ENCODE measurements at regions not wholly inside any gene's neighbourhood (a gene's known extent, or its start where the extent isn't known, plus 50 kb on each side); places are given as distances from the start of the nearest gene placed in this dataset.

DNA sequence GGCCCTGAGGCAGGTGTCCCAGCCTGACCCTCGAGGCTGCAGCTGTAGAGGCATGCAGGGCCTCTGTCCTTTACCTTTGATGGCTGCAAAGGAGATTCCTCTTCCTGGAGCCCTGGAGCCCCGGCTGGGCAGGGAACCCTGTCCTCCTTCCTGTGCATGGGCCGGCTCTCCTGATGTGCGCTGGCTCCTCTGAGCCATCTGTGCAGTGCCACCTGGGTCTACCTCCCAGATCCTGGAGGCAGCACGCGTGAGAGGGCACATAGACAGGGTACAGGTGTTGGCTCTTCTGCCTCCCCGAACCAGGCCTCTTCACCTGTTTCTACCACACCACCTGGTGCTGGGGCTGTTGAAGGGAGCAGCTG is 115.1 kb downstream of the BEGAIN start:
- in situ Hi-C loops (cut with HindIII; ENCODE audit: low pct_unique_long_range_greater_than_20kb, low sequenced_read_pairs), result no loop called here
- DNase-seq (ENCODE audit: low read depth), result no peak

DNA sequence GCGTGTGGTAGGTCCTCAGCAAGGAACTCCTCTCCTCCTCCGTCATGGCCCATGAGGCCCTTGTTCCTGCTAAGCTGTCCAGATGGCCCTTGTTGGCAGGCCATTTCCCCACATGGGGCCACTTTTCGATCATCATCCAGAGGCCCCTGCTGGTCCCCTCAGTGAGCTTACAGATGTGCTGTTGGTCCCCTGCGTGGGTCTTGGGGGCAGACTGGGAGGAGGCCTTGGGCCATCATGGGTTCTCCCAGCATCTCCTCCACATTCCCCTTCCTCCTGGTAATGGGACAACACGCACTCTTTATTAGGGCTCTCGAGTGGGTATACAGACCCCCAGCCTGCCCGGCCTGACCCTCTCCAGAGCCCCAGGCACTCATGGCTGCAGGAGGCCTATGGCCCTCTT is 114.7 kb downstream of the BEGAIN start:
- in situ Hi-C loops (cut with HindIII; ENCODE audit: low pct_unique_long_range_greater_than_20kb, low sequenced_read_pairs), result no loop called here
- no peak for DNase-seq (ENCODE audit: low read depth)

DNA sequence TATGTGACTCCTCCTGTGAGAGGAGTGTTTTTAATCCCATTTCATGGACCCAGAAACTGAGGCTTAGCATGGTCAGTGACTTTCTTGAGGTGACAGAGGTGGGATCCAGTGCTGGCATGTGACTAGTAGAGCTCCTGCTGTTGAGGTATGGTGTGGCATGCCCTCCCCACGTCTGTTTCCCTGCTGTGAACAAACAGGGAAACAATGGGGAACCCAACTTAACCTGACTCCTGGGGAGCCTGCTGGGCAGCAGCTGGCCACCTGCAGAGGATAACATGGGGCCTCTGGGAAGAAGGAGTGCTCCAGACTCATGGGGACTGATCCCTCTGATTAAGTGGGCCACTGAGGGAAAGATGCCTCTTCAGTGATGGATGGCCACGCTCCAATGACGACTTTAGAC is 114.0 kb downstream of the BEGAIN start:
- in situ Hi-C loops (cut with HindIII; ENCODE audit: low pct_unique_long_range_greater_than_20kb, low sequenced_read_pairs), result no loop called here
- no peak for DNase-seq (ENCODE audit: low read depth)

DNA sequence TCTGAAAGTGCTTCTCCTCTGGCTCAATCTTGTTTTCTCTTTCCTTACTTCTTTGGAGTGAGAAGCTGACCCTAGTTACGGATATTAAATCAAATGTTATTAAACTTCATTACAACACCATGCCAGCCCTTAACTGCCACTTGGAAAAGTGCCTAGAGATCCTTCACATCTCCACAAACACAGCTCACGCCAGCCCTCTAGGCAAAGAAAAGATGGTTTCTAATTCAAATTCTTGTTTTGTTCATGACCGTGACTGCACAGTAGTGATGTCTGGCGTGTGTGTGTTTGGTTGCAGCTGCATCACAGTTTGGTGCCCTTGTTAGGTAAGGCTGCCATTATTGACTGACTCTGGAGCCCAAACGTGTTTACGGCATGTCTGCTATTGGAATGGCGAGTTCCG is 113.0 kb downstream of the BEGAIN start:
- DNase-seq (ENCODE audit: low read depth), result no peak
- in situ Hi-C loops (cut with HindIII; ENCODE audit: low pct_unique_long_range_greater_than_20kb, low sequenced_read_pairs), result no loop called here

DNA sequence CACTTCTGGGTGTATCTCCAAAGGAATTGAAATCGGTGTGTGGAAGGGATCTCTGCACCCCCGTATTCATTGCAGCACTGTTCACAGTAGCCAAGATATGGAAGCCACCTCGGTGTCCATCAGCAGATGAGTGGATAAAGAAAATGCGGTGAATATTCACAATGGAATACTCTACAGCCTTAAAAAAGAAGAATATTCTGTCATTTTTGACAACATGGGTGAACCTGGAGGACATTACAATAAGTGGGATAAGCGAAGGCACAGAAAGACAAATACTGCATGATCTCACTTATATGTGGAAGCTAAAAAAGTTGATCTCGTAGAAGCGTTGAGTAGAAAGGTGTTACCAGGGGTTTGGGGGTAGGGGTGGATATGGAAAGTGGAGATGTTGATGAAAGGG is 111.9 kb downstream of the BEGAIN start:
- in situ Hi-C loops (cut with HindIII; ENCODE audit: low pct_unique_long_range_greater_than_20kb, low sequenced_read_pairs), result no loop called here

DNA sequence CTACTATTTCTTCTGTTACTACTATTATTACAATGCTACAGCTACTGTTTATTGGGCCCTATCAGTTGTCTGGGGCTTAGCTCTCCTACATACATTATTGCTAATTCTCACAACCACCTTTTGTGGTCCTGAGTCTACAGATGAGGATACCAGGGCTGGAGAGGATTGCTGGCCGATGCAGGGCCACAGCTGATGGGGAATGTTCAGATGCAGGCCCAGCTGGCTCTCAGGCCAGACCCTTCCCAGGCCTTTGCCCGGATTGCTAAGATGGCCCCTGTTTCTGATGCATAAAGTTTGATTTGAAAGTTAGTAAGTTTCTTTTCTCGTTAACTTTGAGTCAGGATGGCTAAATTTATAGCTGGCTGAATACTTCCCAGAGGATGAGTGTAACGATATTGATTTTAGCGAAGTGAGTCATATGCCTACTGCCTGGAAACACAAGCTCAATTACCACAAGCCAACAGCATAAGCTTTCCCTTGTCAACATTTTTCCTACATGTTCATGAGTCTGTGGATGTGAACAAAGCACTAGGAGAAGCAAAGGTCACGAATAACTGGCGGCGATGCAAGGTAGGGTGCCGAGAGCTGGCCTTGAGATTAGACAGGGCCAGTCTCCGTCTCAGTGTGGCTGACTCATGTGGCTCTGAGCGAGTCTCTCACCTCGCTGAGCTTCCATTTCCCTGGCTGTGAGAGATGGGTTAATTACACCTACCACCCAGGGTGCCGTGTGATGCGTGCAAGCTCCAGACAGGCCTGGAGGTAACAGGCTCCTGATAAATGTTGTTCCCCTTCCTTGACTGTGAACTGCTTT is 111.0 kb downstream of the BEGAIN start:
- peak; percentile 92 for DNase-seq (ENCODE audit: low read depth)
- in situ Hi-C loops (cut with HindIII; ENCODE audit: low pct_unique_long_range_greater_than_20kb, low sequenced_read_pairs), result no loop called here

More for the DNA sequence above, 111.9 kb downstream of the BEGAIN start:
- no peak for DNase-seq (ENCODE audit: low read depth)

DNA sequence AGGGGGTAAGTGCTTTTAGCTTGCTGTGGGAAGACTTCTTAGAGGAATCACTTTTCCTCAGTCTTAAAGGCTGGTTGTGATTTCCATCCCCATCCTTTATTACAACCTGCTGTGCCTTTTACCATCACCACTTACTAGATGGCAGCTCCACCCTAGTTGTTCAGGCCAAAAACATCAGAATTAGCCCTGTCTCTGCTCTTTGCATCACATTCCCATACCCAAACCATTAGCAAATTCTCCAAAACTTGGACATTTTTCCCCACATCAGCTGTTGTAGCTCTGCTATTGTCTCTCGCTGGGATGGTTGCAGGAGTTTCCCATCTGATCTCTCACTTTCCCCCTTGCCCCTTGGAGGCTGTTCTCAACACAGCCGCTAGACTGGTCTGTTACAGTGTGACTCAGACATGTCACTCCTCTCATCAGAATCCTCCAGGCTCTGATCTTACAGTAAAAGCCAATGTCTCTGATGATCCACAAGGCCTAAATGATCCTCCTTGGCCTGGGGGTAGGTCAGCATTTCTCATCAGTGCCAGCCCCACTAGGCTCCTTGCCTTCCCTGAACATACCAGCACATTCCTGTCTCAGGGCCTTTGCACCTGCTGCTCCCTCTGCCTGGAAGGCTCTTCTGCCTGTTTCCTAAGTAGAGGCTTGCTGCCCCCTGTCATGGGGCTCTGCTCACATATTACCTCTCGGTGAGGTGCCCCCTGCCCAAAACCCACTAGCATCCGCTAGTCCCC is 102.5 kb downstream of the BEGAIN start:
- in situ Hi-C loops (cut with HindIII; ENCODE audit: low pct_unique_long_range_greater_than_20kb, low sequenced_read_pairs), result no loop called here

DNA sequence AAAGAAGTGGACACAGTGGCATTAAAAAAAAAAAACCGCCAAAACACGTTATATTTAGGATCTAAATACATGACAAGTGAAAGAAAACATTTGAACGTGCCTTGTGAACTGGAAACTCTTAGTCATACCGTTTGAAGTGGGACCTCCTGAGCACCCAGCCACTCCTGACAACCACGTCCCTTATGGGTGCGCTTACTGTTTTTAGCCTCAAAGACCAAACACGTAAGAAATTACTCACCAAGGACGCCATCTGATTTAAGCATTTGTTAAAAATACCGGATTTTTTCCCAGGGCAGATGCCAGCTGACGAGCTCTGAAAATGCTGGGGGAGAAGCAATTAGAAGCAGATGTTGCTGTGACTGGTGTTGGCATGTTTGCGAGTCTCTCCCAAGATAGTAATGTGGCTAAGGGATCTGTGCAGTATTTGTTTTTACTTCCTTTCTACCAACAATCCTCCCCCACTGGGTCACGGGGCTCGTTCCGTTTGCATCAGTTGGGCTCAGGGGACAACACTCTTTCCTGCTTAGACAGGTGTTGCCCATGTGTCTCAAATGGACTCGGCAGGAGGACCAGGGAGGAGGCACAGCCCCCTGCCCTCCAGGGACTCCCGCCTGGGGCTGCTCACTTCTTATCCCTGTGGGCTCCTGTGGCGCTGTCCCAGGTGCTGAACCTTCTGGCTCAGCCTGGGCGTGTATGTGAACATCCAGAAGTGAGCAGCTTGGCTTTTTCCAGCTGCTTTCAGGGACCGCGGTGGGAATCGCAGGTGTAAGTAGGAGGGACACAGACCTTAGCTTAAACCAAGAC is 101.0 kb downstream of the BEGAIN start:
- in situ Hi-C loops (cut with HindIII; ENCODE audit: low pct_unique_long_range_greater_than_20kb, low sequenced_read_pairs), result no loop called here
- peak; percentile 29 for DNase-seq (ENCODE audit: low read depth)

More for the DNA sequence above, 102.5 kb downstream of the BEGAIN start:
- DNase-seq (ENCODE audit: low read depth), result no peak

Data from Caki2 (cell line).